NB4 (cell line): ENCODE measurements at regions not wholly inside any gene's neighbourhood (a gene's known extent, or its start where the extent isn't known, plus 50 kb on each side); places are given as distances from the start of the nearest gene placed in this dataset.

Experiments
- CTCF ChIP-seq: IDR thresholded peaks from one replicate; pipeline ENCODE4 v1.5.1; 2012; ENCODE audit warnings: low read depth, low read length
- MAX ChIP-seq: IDR thresholded peaks from 2 replicates; pipeline ENCODE4 v1.6.1; 2011; ENCODE audit warnings: low read depth, low read length
- MYC ChIP-seq: IDR thresholded peaks from 2 replicates; pipeline ENCODE4 v1.6.1; 2011; ENCODE audit warnings: low read depth, low read length
- POLR2A ChIP-seq: IDR thresholded peaks from 2 replicates; pipeline ENCODE4 v1.6.1; 2011; ENCODE audit warnings: mild to moderate bottlenecking; ENCODE audit not compliant: insufficient read length; ENCODE audit errors: extremely low read depth

GRCh38 chr15:87623832-87624231 is 632.7 kb downstream of the NTRK3 start:
- TF ChIP-seq CTCF, result peak; percentile 25
- TF ChIP-seq POLR2A, result no peak
- no peak for TF ChIP-seq MAX
- no peak for TF ChIP-seq MYC
